Amygdala (tissue), 56 donors: ENCODE measurements at regions not wholly inside any gene's neighbourhood (a gene's known extent, or its start where the extent isn't known, plus 50 kb on each side); places are given as distances from the start of the nearest gene placed in this dataset.

Source experiments
- DNase-seq, 56 donors: peaks; one replicate each; lab custom pipeline; 2025; lab: John Stamatoyannopoulos, UW

DNA sequence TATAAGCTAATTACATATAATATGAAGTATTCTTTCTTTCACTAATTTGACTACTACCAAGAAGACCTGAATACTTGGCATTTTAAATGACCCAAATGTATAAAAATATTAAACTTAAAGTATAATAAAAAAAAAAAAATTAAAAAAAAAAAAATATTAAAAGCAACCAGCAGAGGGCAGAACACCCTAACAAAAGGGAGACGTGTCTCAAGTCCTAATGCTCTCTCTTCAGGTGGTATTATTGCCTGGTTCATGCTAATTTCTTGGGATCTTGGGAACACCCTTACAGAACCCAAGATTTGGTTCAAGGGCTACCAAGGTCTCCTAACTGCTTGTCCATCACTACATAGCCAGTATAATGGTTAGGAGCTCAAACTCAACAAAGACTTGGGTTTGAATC, 754.8 kb downstream of the RAB28 start:
- DNase-seq, result no peak

- no peak for DNase-seq
Measured at GRCh38 chr4:12724510-12724909, 759.6 kb downstream of the RAB28 start.

DNA sequence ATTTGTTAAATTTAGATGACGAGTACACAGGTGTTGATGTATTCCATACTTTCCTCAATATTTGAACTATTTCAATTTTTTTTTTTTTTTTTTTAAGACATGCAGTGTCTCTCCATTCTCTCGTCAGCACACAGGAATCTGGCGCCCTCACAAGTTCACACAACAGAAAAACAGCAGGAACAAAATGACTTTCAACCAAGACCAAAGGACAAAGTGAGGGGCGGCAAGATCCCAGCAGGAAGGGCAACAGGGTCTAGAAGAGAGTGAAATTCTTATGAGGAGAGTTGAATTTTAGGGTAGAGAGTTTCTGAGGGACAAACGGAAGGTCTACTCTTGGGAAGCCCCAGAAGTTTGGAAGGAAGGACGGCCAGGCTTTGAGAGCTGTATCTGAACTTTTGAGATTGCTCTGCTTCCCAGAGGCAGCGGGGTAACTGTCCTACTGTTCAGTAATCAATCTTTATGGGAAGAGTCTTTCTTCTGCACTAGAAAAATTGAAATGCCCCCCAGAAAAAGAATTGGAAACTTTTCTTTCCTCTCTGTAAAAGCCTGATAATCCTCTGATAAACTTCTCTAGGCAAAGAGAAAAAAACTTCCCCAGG, 760.2 kb downstream of the RAB28 start:
- no peak for DNase-seq

GRCh38 chr4:12716896-12717295, 767.2 kb downstream of the RAB28 start:
- DNase-seq, result no peak

GRCh38 chr4:12712648-12713339, 771.3 kb downstream of the RAB28 start:
- DNase-seq, result no peak

DNA sequence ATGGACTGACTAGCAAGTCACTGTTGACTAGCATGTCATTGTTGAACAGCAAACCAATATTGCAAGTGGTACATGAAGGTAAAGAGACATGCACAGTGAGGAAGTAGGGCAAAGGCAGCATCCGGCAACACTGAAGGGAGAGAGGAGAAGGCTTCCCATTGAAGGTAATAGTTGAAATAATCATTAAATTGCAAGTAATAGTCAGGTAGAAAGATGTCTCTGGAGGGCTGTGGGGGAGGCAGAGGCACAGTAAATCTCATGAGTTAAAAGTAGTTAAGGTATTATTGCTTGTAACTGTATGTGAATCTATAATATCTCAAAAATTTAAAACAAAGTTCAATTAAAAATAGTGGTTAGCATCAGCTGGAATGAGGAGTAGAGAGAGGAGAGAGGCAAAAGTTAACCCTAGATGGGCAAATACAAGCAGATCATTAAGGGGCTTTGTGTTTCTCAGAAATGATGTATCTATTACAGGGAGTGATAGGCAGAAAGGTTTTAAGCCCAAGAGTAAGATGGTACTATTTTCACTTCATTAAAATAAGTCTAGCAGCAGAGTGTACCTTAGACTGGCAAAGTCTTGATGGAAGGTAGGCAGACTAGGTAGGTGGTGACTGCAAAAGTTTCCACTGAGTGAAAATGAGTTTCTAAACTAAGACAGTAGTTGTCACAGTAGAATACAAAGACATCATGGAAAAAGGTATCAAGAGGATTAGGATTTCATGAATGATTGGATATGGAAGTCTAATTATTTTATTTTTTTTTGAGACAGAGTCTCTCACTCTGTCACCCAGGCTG, 776.6 kb downstream of the RAB28 start:
- no peak for DNase-seq

DNA sequence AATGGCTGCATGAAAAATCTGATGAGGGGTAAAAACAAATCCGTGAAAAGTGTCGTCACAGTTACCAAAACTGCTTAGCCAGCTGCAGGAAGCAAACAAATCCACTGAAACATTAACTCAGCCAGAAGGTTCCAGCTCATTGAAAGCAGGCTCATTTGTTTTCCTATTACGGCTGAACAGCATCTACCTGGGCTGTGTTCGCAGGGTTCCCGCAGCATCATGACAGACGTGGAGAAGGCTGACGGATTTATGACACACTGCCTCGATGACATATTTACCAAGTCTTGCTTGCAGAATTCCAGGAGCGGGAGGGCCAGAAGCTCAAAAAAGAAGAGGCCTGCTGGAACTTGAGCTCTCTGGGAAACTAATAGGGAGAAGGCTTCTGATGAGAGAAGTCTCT, 781.1 kb downstream of the RAB28 start:
- DNase-seq, result no peak

GRCh38 chr4:12701384-12701783, 782.8 kb downstream of the RAB28 start:
- DNase-seq, result no peak

DNA sequence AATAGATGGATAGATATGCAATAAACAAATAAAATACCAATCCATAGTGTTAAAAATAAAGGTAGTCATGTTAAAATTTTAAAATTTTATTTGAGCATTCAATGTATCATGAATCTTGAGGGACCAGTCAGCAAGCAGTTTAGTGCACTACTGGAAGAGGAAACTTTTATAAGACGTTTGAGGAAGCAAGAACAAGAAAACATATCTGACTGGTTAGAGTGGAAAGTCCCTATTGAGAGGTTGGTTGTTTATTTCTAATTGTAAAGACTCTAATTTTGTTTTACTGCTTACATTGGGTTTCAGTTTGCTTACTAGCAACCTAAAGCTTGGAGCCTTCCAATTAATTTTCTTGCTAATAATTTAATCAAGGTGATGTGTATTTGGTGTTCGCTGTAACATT, 786.2 kb downstream of the RAB28 start:
- no peak for DNase-seq

GRCh38 chr4:12692815-12693214, 791.3 kb downstream of the RAB28 start:
- no peak for DNase-seq

- no peak for DNase-seq
Measured at GRCh38 chr4:12691168-12691567, 793.0 kb downstream of the RAB28 start.

DNA sequence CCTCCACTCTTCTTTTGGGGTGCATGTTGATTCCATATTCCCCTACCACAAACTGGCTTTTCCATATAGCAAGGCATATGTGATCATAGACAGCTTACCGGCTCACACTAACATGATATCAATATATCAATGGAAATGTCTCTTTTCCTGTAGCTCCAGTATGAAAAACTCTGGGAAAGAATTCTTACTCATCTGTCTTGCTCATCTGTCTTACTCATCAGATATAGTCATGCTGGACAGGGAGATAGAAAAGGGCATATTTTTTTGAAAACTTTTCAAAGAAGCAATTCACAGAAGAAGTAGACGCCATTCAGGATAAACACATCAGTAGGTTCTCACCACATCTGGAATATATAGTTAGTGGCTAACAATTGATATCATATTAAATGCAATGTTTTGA, 794.7 kb downstream of the RAB28 start:
- DNase-seq, result no peak

GRCh38 chr4:12679217-12679616, 804.9 kb downstream of the RAB28 start:
- no peak for DNase-seq

- no peak for DNase-seq
Measured at GRCh38 chr4:12674184-12674583, 810.0 kb downstream of the RAB28 start.

- DNase-seq, result no peak
Measured at GRCh38 chr4:12672303-12672702, 811.8 kb downstream of the RAB28 start.

GRCh38 chr4:12658146-12658545, 826.0 kb downstream of the RAB28 start:
- no peak for DNase-seq

GRCh38 chr4:12651876-12652275, 832.3 kb downstream of the RAB28 start:
- DNase-seq, result no peak

GRCh38 chr4:12645732-12646131, 838.4 kb downstream of the RAB28 start:
- no peak for DNase-seq

GRCh38 chr4:12644261-12644660, 839.9 kb downstream of the RAB28 start:
- no peak for DNase-seq

DNA sequence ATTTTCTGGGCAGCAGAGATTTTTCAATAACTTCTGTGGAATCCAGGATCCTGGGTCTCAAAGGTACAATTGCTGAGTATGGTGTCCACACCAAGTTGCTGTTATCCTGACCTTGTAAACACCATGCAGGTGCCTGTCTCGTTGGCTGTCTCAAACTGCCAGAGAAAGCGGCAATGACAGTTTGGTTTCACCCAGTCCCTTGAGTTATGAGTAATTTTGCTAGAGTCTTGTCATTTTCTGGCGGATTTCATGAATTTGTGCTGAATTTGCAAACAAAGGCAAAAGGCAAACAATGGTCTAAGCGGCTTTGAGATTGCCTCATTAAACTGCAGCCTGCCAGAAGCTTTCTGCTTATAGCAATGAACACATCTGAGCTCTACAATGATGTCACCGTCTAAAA, 847.9 kb downstream of the RAB28 start:
- no peak for DNase-seq

DNA sequence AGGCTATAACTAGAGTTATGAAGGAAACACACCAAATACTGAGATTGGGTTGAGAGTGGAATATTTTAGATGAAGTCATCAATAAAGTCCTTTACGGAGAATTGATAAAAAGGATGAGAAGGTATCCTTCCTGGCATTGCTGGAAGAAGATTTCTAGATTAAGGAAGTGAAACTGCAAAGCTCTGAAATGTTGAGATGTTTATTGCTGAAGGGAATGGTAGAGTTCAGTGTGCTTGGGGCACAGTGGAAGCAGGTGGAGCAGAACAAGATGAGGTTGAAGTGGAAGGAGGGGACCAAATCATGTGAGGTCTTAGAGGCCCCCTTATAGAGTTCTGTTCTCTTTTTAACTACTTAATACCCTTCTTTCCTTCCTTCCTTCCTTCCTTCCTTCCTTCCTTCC, 848.5 kb downstream of the RAB28 start:
- no peak for DNase-seq
